Caco-2 (cell line): ENCODE measurements at regions not wholly inside any gene's neighbourhood (a gene's known extent, or its start where the extent isn't known, plus 50 kb on each side); places are given as distances from the start of the nearest gene placed in this dataset.
A peak's percentile ranks its signal among the peaks of the same experiment; 100 is the strongest.

ENCODE experiments used
- BruUV-seq: library from RNA; stranded (reverse); fragments of 400-500 nt; replicated peaks from 2 replicates; lab custom pipeline; 2021; lab: Mats Ljungman, UMichigan
- CTCF ChIA-PET: fragments of 300-600 bp; sonication (Branson Sonifier 250); formaldehyde crosslinking; loops from one replicate; lab custom pipeline; 2022; ENCODE audit warnings: antibody characterized with exemption; lab: Charles Lee
- POLR2A ChIA-PET: fragments of 300-600 bp; sonication (Branson Sonifier 250); formaldehyde crosslinking; loops from one replicate; lab custom pipeline; 2022; ENCODE audit warnings: antibody characterized with exemption; lab: Charles Lee
- DNase-seq, 2 experiments: peaks; one replicate each; pipeline versions ENCODE4 v3.0.0 to v3.0.0-alpha.2; 2020 to 2022
- H3K27me3 ChIP-seq: replicated peaks from 2 replicates; pipeline ENCODE4 v1.6.0; 2011; ENCODE audit warnings: low read length; ENCODE audit not compliant: control insufficient read depth, insufficient read depth
- H3K36me3 ChIP-seq: 2 replicates; pipeline ENCODE4 v1.5.1; 2011; ENCODE audit warnings: low read length; ENCODE audit not compliant: control insufficient read depth, insufficient read depth
- H3K4me1 ChIP-seq: fragments of 250-450 bp; sonication (Bioruptor Pico); 2 replicates; pipeline ENCODE4 v1.5.1; 2020; ENCODE audit warnings: mild to moderate bottlenecking
- H3K4me3 ChIP-seq: 2 replicates; pipeline ENCODE4 v1.5.1; 2011; ENCODE audit warnings: low read depth, mild to moderate bottlenecking, control low read depth, low read length
- H3K9me3 ChIP-seq: fragments of 250-450 bp; sonication (Bioruptor Pico); 2 replicates; pipeline ENCODE4 v1.5.1; 2020; ENCODE audit warnings: mild to moderate bottlenecking, moderate library complexity
- H3K27ac Mint-ChIP-seq: one replicate; pipeline ENCODE4 v1.8.0; 2022; ENCODE audit warnings: mixed read lengths; ENCODE audit not compliant: unreplicated experiment
- H3K27me3 Mint-ChIP-seq: one replicate; pipeline ENCODE4 v1.8.0; 2022; ENCODE audit warnings: mixed read lengths; ENCODE audit not compliant: insufficient read depth, unreplicated experiment
- H3K36me3 Mint-ChIP-seq: one replicate; pipeline ENCODE4 v1.8.0; 2022; ENCODE audit warnings: mild to moderate bottlenecking, mixed read lengths; ENCODE audit not compliant: insufficient read depth, unreplicated experiment
- H3K4me1 Mint-ChIP-seq: one replicate; pipeline ENCODE4 v1.8.0; 2022; ENCODE audit warnings: low read depth, mixed read lengths; ENCODE audit not compliant: unreplicated experiment
- H3K4me3 Mint-ChIP-seq: one replicate; pipeline ENCODE4 v1.8.0; 2022; ENCODE audit warnings: mild to moderate bottlenecking, moderate library complexity, mixed read lengths; ENCODE audit not compliant: unreplicated experiment
- H3K9me3 Mint-ChIP-seq: one replicate; pipeline ENCODE4 v1.8.0; 2022; ENCODE audit warnings: mixed read lengths; ENCODE audit not compliant: unreplicated experiment
- CTCF ChIP-seq, 2 experiments: fragments of 200-600 bp in 1 of 2; IDR thresholded peaks; 1 replicate in 1 of 2; 2 replicates in 1 of 2; pipeline versions ENCODE4 v1.5.1 to v1.8.0; 2011 to 2022; ENCODE audit warnings: antibody characterized with exemption in 1 of 2, control low read depth in 1 of 2, inconsistent platforms in 1 of 2, low read depth in 1 of 2, low read length in 1 of 2, mild to moderate bottlenecking in 1 of 2, moderate library complexity in 1 of 2; ENCODE audit not compliant: insufficient read depth in 1 of 2, severe bottlenecking in 1 of 2, unreplicated experiment in 1 of 2
- intact Hi-C: fragments of 100-400 bp; cut with micrococcal nuclease; formaldehyde crosslinking; loops from one replicate; pipeline ENCODE4 v1.10.0; 2022; ENCODE audit not compliant: unreplicated experiment

DNA sequence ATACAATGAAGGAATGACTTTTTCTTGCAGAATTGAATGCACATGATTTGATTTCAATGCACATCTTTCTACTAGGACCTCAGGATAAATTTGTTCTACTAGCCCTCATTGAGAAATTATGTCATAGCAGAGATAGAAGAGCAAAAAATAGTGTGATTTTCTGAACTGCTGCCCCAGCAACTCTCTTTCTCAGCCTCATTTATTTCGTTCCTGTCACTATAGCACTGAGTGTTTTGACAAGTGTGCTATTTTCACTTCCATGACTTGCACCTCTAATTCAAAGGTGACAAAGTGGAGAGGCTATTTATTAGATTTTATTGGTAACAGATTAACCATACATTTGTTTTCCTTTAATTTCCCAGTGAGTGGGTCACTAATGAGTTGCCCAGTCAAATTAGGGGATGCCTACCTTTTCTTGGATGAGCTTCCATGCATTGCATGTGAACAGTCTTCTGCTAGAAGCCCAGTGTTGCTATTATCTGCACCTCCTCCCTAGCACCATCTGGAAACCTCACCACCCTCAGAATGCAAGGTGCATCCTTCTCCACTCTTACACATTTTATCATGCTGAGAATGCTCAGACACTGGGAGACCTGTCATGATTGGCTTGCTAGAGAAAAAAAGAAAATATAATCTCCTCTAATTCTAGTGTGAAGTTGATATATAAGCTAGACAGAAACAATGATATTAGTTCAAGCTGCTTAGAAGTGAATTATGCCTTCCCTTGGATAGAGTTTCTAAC is 119.6 kb upstream of the CTTNBP2 start:
- Mint-ChIP-seq H3K9me3 (no peaks in the 10 kb centered on the region), H3K36me3 (no peaks in the 10 kb centered on the region), H3K4me1 (no peaks in the 10 kb centered on the region), H3K27me3 (no peaks in the 10 kb centered on the region), H3K4me3 (no peak overlapping the region), H3K27ac (no peak overlapping the region)
- DNase-seq: no peak
- ChIA-PET CTCF (interaction anchor here (0.6 kb wide), 1 partner anchor 159 kb away, joined by 3 read pairs; no protein-coding TSS in a partner anchor), POLR2A (no interaction called here)
- Histone ChIP-seq H3K4me3 (no peak overlapping the region), H3K9me3 (no peaks in the 10 kb centered on the region), H3K36me3 (no peaks in the 10 kb centered on the region), H3K27me3 (no peaks in the 10 kb centered on the region), H3K4me1 (peaks cover under 1% of the 10 kb centered on the region; the same call in 1 of the 2 replicates)
- TF ChIP-seq CTCF (IDR thresholded peaks at IDR 0.05; ENCODE audit: insufficient read depth in 1 of 2, low read depth in 1 of 2, low read length in 1 of 2, severe bottlenecking in 1 of 2, unreplicated experiment in 1 of 2): no peak
- BruUV-seq: no TSS peak
- intact Hi-C loops: no loop called here

DNA sequence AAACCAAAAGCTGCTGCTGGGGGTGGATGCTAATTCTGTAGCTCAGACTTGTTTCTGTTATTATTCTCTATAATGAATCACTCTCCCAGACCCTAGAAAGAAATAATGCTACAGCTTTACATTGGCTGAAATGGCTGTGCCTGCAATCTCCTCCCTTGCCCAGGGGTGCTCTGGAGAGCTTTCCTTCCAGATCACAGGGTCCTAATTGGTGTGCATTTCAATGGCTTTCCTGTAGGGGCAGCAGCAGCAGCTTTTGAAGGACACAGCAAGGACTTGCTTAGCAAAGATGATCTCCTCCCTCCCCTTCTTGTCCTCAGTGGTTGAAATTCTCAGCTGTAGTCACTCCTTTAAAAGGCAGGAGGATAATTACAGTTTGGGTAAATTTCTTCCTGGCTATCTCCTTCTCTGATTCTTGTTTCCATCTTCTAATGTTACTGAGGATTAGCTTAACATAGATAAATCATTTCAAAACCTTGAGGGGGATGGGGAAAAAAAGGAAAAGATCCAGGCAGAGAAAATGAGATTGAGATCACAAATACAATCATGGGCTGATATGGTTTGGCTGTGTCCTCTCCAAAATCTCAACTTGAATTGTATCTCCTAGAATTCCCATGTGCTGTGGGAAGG is 120.2 kb upstream of the CTTNBP2 start:
- peak; percentile 56 to 72 for DNase-seq
- Histone ChIP-seq H3K9me3 (no peaks in the 10 kb centered on the region), H3K4me3 (no peak overlapping the region), H3K4me1 (peaks cover 8% of the 10 kb centered on the region; the same call in 1 of the 2 replicates), H3K36me3 (no peaks in the 10 kb centered on the region), H3K27me3 (no peaks in the 10 kb centered on the region)
- CTCF ChIA-PET: interaction anchor here (0.6 kb wide), 1 partner anchor 158 kb away, joined by 3 read pairs; no protein-coding TSS in a partner anchor
- no peaks in the 10 kb centered on the region for H3K9me3 Mint-ChIP-seq
- H3K36me3 Mint-ChIP-seq: no peaks in the 10 kb centered on the region
- POLR2A ChIA-PET: no interaction called here
- H3K27ac Mint-ChIP-seq: no peak overlapping the region
- no peaks in the 10 kb centered on the region for H3K27me3 Mint-ChIP-seq
- TF ChIP-seq CTCF (IDR thresholded peaks at IDR 0.05; ENCODE audit: insufficient read depth in 1 of 2, low read depth in 1 of 2, low read length in 1 of 2, severe bottlenecking in 1 of 2, unreplicated experiment in 1 of 2): peak; percentile 58 to 75
- no peaks in the 10 kb centered on the region for H3K4me1 Mint-ChIP-seq
- intact Hi-C loops: no loop called here
- BruUV-seq: no TSS peak
- no peak overlapping the region for H3K4me3 Mint-ChIP-seq

- no peak overlapping the region for H3K4me3 ChIP-seq
- intact Hi-C loops: no loop called here
- H3K27me3 Mint-ChIP-seq: no peaks in the 10 kb centered on the region
- no peak overlapping the region for H3K27ac Mint-ChIP-seq
- no TSS peak for BruUV-seq
- no peaks in the 10 kb centered on the region for H3K9me3 ChIP-seq
- TF ChIP-seq CTCF (IDR thresholded peaks at IDR 0.05; ENCODE audit: insufficient read depth in 1 of 2, low read depth in 1 of 2, low read length in 1 of 2, severe bottlenecking in 1 of 2, unreplicated experiment in 1 of 2): no peak
- H3K4me1 Mint-ChIP-seq: no peaks in the 10 kb centered on the region
- POLR2A ChIA-PET: no interaction called here
- peaks cover 9% of the 10 kb centered on the region; the same call in 1 of the 2 replicates for H3K4me1 ChIP-seq
- H3K36me3 ChIP-seq: no peaks in the 10 kb centered on the region
- H3K9me3 Mint-ChIP-seq: no peaks in the 10 kb centered on the region
- CTCF ChIA-PET: no interaction called here
- no peaks in the 10 kb centered on the region for H3K27me3 ChIP-seq
- no peaks in the 10 kb centered on the region for H3K36me3 Mint-ChIP-seq
- no peak overlapping the region for H3K4me3 Mint-ChIP-seq
- no peak for DNase-seq
Observed at GRCh38 chr7:117995850-117996650, 122.8 kb upstream of the CTTNBP2 start.
